ENCODE measurements at regions not wholly inside any gene's neighbourhood (a gene's known extent, or its start where the extent isn't known, plus 50 kb on each side); places are given as distances from the start of the nearest gene placed in this dataset.

- intact Hi-C loops (cut with DNase I) = no loop called here
- no peak for DNase-seq (ENCODE audit: low spot score)
Measured at GRCh38 chr5:8114597-8115266, 245.8 kb downstream of the MTRR start.

- intact Hi-C loops (cut with DNase I) = no loop called here
Measured at GRCh38 chr5:8123559-8123958, 254.6 kb downstream of the MTRR start.

GRCh38 chr5:8134609-8135008, 265.7 kb downstream of the MTRR start:
- DNase-seq (ENCODE audit: low spot score) = no peak

More at GRCh38 chr5:8123559-8123958, 254.6 kb downstream of the MTRR start:
- no peak for DNase-seq (ENCODE audit: low spot score)

GRCh38 chr5:8135742-8136141, 266.8 kb downstream of the MTRR start:
- intact Hi-C loops (cut with DNase I) = no loop called here
- DNase-seq (ENCODE audit: low spot score) = no peak

More at GRCh38 chr5:8134609-8135008, 265.7 kb downstream of the MTRR start:
- intact Hi-C loops (cut with DNase I) = no loop called here

GRCh38 chr5:8136271-8136670, 267.3 kb downstream of the MTRR start:
- no peak for DNase-seq (ENCODE audit: low spot score)
- intact Hi-C loops (cut with DNase I) = no loop called here

GRCh38 chr5:8137941-8138550, 269.1 kb downstream of the MTRR start:
- no peak for DNase-seq (ENCODE audit: low spot score)
- intact Hi-C loops (cut with DNase I) = no loop called here

- intact Hi-C loops (cut with DNase I) = no loop called here
- DNase-seq (ENCODE audit: low spot score) = no peak
Measured at GRCh38 chr5:8138884-8139283, 269.9 kb downstream of the MTRR start.

- DNase-seq (ENCODE audit: low spot score) = no peak
- intact Hi-C loops (cut with DNase I) = no loop called here
Measured at GRCh38 chr5:8150791-8151190, 281.8 kb downstream of the MTRR start.

GRCh38 chr5:8156706-8157105, 287.8 kb downstream of the MTRR start:
- no peak for DNase-seq (ENCODE audit: low spot score)
- intact Hi-C loops (cut with DNase I) = no loop called here

GRCh38 chr5:8157320-8157822, 288.4 kb downstream of the MTRR start:
- intact Hi-C loops (cut with DNase I) = no loop called here
- DNase-seq (ENCODE audit: low spot score) = no peak

GRCh38 chr5:8176101-8176693, 307.2 kb downstream of the MTRR start:
- no peak for DNase-seq (ENCODE audit: low spot score)
- intact Hi-C loops (cut with DNase I) = no loop called here

- intact Hi-C loops (cut with DNase I) = no loop called here
- no peak for DNase-seq (ENCODE audit: low spot score)
Measured at GRCh38 chr5:8184455-8185063, 315.6 kb downstream of the MTRR start.

GRCh38 chr5:8185852-8186251, 316.9 kb downstream of the MTRR start:
- DNase-seq (ENCODE audit: low spot score) = no peak
- intact Hi-C loops (cut with DNase I) = no loop called here

- DNase-seq (ENCODE audit: low spot score) = no peak
- intact Hi-C loops (cut with DNase I) = no loop called here
Measured at GRCh38 chr5:8188874-8189565, 320.1 kb downstream of the MTRR start.

GRCh38 chr5:8192840-8193239, 323.9 kb downstream of the MTRR start:
- intact Hi-C loops (cut with DNase I) = no loop called here
- DNase-seq (ENCODE audit: low spot score) = no peak

- DNase-seq (ENCODE audit: low spot score) = no peak
- intact Hi-C loops (cut with DNase I) = no loop called here
Measured at GRCh38 chr5:8196061-8196460, 327.1 kb downstream of the MTRR start.

GRCh38 chr5:8208307-8208706, 339.4 kb downstream of the MTRR start:
- intact Hi-C loops (cut with DNase I) = no loop called here

GRCh38 chr5:8209500-8209899, 340.6 kb downstream of the MTRR start:
- intact Hi-C loops (cut with DNase I) = no loop called here
- no peak for DNase-seq (ENCODE audit: low spot score)

More at GRCh38 chr5:8208307-8208706, 339.4 kb downstream of the MTRR start:
- DNase-seq (ENCODE audit: low spot score) = no peak

- intact Hi-C loops (cut with DNase I) = no loop called here
- DNase-seq (ENCODE audit: low spot score) = no peak
Measured at GRCh38 chr5:8213701-8214240, 344.8 kb downstream of the MTRR start.

GRCh38 chr5:8216921-8217320, 348.0 kb downstream of the MTRR start:
- DNase-seq (ENCODE audit: low spot score) = no peak
- intact Hi-C loops (cut with DNase I) = no loop called here
